Tibial nerve (tissue), 4 donors: ENCODE measurements at regions not wholly inside any gene's neighbourhood (a gene's known extent, or its start where the extent isn't known, plus 50 kb on each side); places are given as distances from the start of the nearest gene placed in this dataset.

Experiments
- DNase-seq, 2 donors: peaks; one replicate each; pipeline ENCODE4 v3.0.0-alpha.2; 2019; ENCODE audit warnings: low spot score in 2 of 2
- H3K27ac ChIP-seq, 4 donors: fragments of 200-600 bp; sonication (generic) in 3 of 4; one replicate each; pipeline ENCODE4 v1.5.1; 2017 to 2019; ENCODE audit warnings: mild to moderate bottlenecking in 1 of 4
- H3K27me3 ChIP-seq, 2 donors: fragments of 200-600 bp; sonication (generic) in 1 of 2; one replicate each; pipeline versions ENCODE4 v1.5.1 to v1.6.0; 2017 to 2019
- H3K36me3 ChIP-seq, 3 donors: fragments of 200-600 bp; sonication (generic); one replicate each; pipeline ENCODE4 v1.5.1; 2018 to 2019
- H3K4me1 ChIP-seq, 4 donors: fragments of 200-600 bp; sonication (generic) in 3 of 4; one replicate each; pipeline ENCODE4 v1.5.1; 2017 to 2019
- H3K4me3 ChIP-seq, 4 donors: fragments of 200-600 bp; sonication (generic) in 3 of 4; one replicate each; pipeline ENCODE4 v1.5.1; 2017 to 2019; ENCODE audit warnings: mild to moderate bottlenecking in 1 of 4, moderate library complexity in 1 of 4
- H3K9me3 ChIP-seq, 4 donors: fragments of 200-600 bp; sonication (generic) in 3 of 4; one replicate each; pipeline ENCODE4 v1.5.1; 2017 to 2019
- EP300 ChIP-seq, 2 donors: sonication (generic); formaldehyde crosslinking; IDR thresholded peaks; one replicate each; pipeline ENCODE4 v1.6.1; 2017; ENCODE audit warnings: antibody characterized with exemption in 2 of 2, mild to moderate bottlenecking in 1 of 2
- POLR2A ChIP-seq, 2 donors: fragments of 450-650 bp; IDR thresholded peaks; one replicate each; pipeline ENCODE4 v1.6.1; 2017; ENCODE audit warnings: antibody characterized with exemption in 2 of 2, mild to moderate bottlenecking in 2 of 2, moderate library complexity in 2 of 2
- WGBS, 2 donors: methylation state at CpG; one replicate each; pipeline ENCODE4 v1.1.5; 2018; 5-methylcytosine and 5-hydroxymethylcytosine counted together
- TF ChIP-seq, protein P1 (sequence below), 5 experiments: fragments of 200-600 bp in 3 of 5; fragments of 450-650 bp in 2 of 5; sonication (generic) in 3 of 5; IDR thresholded peaks; one replicate each; pipeline ENCODE4 v1.5.1; 2016 to 2019; ENCODE audit warnings: antibody characterized with exemption in 5 of 5, mild to moderate bottlenecking in 3 of 5, moderate library complexity in 2 of 5

DNA sequence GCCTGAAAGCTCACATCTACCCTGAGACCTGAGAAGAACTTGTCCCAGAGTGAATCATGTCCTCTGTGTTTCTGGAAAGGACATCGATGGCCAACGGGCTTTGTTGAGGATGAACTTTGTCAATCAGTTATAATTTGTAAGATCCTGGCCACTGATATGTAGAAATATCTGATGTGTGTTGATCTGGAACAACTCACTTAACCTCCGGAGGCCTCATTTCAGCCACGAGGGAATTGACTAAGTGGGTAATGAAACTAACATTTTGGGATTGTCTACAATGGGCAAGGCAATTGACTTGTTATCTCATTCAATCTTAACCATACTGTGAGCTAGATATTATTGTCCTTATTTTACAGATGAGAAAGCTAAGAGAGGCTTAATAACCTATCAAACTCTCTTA, 468.1 kb upstream of the NRP1 start:
- no peak overlapping the region for H3K4me3 ChIP-seq
- 89 to 93% methylated on average over 4 of the region's 4 CpGs for WGBS, 2 donors
- H3K27ac ChIP-seq = no peak overlapping the region
- H3K36me3 ChIP-seq = no peaks in the 10 kb centered on the region
- H3K4me1 ChIP-seq = no peaks in the 10 kb centered on the region
- TF ChIP-seq, protein P1, sequence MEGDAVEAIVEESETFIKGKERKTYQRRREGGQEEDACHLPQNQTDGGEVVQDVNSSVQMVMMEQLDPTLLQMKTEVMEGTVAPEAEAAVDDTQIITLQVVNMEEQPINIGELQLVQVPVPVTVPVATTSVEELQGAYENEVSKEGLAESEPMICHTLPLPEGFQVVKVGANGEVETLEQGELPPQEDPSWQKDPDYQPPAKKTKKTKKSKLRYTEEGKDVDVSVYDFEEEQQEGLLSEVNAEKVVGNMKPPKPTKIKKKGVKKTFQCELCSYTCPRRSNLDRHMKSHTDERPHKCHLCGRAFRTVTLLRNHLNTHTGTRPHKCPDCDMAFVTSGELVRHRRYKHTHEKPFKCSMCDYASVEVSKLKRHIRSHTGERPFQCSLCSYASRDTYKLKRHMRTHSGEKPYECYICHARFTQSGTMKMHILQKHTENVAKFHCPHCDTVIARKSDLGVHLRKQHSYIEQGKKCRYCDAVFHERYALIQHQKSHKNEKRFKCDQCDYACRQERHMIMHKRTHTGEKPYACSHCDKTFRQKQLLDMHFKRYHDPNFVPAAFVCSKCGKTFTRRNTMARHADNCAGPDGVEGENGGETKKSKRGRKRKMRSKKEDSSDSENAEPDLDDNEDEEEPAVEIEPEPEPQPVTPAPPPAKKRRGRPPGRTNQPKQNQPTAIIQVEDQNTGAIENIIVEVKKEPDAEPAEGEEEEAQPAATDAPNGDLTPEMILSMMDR (IDR thresholded peaks at IDR 0.05) = no peak
- TF ChIP-seq EP300 (IDR thresholded peaks at IDR 0.05) = no peak
- no peak for TF ChIP-seq POLR2A (IDR thresholded peaks at IDR 0.05)
- DNase-seq = no peak
- H3K9me3 ChIP-seq = no peaks in the 10 kb centered on the region
- no peaks in the 10 kb centered on the region for H3K27me3 ChIP-seq

DNA sequence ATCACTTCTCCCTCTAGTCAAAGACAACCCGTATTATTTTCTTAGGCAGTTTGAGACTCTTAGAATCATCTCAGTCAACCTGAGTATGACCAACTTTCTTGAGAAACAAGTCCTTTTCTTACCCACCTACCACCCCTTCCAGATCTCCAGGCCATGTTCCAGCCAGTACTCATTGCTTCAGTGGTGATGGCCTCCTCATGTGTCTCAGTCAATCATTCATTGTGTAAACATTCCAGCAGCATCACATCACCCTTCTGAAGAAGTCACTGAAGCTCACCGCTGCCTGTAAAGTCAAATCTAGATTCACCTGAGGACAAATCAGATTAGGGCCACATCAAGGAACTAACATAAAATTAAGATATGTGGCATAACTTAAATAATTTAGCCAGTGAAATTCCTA, 467.2 kb upstream of the NRP1 start:
- Histone ChIP-seq H3K4me1 (no peaks in the 10 kb centered on the region), H3K27ac (no peak overlapping the region), H3K27me3 (no peaks in the 10 kb centered on the region), H3K4me3 (no peak overlapping the region), H3K36me3 (no peaks in the 10 kb centered on the region), H3K9me3 (no peaks in the 10 kb centered on the region)
- TF ChIP-seq EP300 (IDR thresholded peaks at IDR 0.05) (no peak), POLR2A (IDR thresholded peaks at IDR 0.05) (no peak)
- TF ChIP-seq, protein P1 (IDR thresholded peaks at IDR 0.05) = no peak
- WGBS, 2 donors = 79 to 85% methylated on average over 2 of the region's 2 CpGs
- no peak for DNase-seq

GRCh38 chr10:33800986-33801385, 466.5 kb upstream of the NRP1 start:
- no peak overlapping the region for H3K27ac ChIP-seq
- no peaks in the 10 kb centered on the region for H3K36me3 ChIP-seq
- no peaks in the 10 kb centered on the region for H3K9me3 ChIP-seq
- no peaks in the 10 kb centered on the region for H3K27me3 ChIP-seq
- DNase-seq = no peak
- no peak overlapping the region for H3K4me3 ChIP-seq
- TF ChIP-seq POLR2A (IDR thresholded peaks at IDR 0.05) = no peak
- TF ChIP-seq, protein P1 (IDR thresholded peaks at IDR 0.05) = no peak
- no peak for TF ChIP-seq EP300 (IDR thresholded peaks at IDR 0.05)
- no peaks in the 10 kb centered on the region for H3K4me1 ChIP-seq

DNA sequence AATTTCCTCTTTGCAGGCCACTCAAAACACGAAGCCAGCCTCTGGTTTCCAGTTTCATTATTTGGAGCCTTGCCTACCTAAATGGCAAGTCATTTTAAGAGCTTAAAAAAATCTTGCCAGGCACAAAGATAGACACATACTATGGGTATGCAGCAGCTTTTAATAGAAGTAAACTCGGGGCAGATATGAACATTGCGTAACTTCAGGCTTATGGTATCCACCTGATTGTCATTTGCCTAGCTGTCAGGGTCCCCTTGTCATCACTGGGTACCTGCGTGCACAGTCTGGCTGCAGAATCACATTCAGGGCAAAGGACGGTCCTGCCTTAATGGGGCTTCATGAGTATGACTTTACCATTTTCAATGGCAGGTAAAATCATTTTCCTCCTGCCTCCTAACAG, 466.1 kb upstream of the NRP1 start:
- no peaks in the 10 kb centered on the region for H3K4me1 ChIP-seq
- H3K27me3 ChIP-seq = no peaks in the 10 kb centered on the region
- DNase-seq = no peak
- no peaks in the 10 kb centered on the region for H3K9me3 ChIP-seq
- H3K27ac ChIP-seq = no peak overlapping the region
- no peak overlapping the region for H3K4me3 ChIP-seq
- H3K36me3 ChIP-seq = no peaks in the 10 kb centered on the region
- TF ChIP-seq, protein P1 (IDR thresholded peaks at IDR 0.05) = no peak
- TF ChIP-seq POLR2A (IDR thresholded peaks at IDR 0.05) = no peak
- 79 to 82% methylated on average over 5 of the region's 5 CpGs for whole genome bisulfite sequencing, 2 donors

- Histone ChIP-seq H3K36me3 (no peaks in the 10 kb centered on the region), H3K4me3 (no peak overlapping the region), H3K27me3 (no peaks in the 10 kb centered on the region), H3K9me3 (no peaks in the 10 kb centered on the region), H3K27ac (no peak overlapping the region), H3K4me1 (no peaks in the 10 kb centered on the region)
- DNase-seq = no peak
- WGBS, 2 donors = 94 to 97% methylated on average over 5 of the region's 5 CpGs
- TF ChIP-seq, protein P1 (IDR thresholded peaks at IDR 0.05) = no peak
- TF ChIP-seq POLR2A (IDR thresholded peaks at IDR 0.05) (no peak), EP300 (IDR thresholded peaks at IDR 0.05) (no peak)
Observed at GRCh38 chr10:33799944-33800323, 465.5 kb upstream of the NRP1 start.
